GM06990 (cell line): ENCODE measurements at regions not wholly inside any gene's neighbourhood (a gene's known extent, or its start where the extent isn't known, plus 50 kb on each side); places are given as distances from the start of the nearest gene placed in this dataset.
"Not testable (repeated sequence)": the region's sequence is repeated elsewhere in the genome, so short reads cannot be mapped to it uniquely, and the experiment has no call there.

Experiments used
- DNase-seq: peaks from one replicate; pipeline ENCODE4 v3.0.0-alpha.2; 2011; ENCODE audit not compliant: insufficient read length; ENCODE audit errors: extremely low read depth
- H3K27me3 ChIP-seq: replicated peaks from 2 replicates; pipeline ENCODE4 v1.6.0; 2011; ENCODE audit warnings: low read length; ENCODE audit not compliant: control insufficient read depth, insufficient read depth
- H3K36me3 ChIP-seq: 2 replicates; pipeline ENCODE4 v1.5.1; 2011; ENCODE audit warnings: low read length; ENCODE audit not compliant: control insufficient read depth, insufficient read depth
- H3K4me3 ChIP-seq: replicated peaks from 2 replicates; pipeline ENCODE4 v1.5.1; 2011; ENCODE audit warnings: low read depth, mild to moderate bottlenecking, control low read depth, low read length
- CTCF ChIP-seq: IDR thresholded peaks from 2 replicates; pipeline ENCODE4 v1.5.1; 2011; ENCODE audit warnings: low read length, control low read depth, mild to moderate bottlenecking, inconsistent platforms; ENCODE audit not compliant: insufficient read depth, poor library complexity, severe bottlenecking

GRCh38 chr9:31168161-31168560 lies 1216.3 kb upstream of the ACO1 start:
- Histone ChIP-seq H3K36me3 (no peaks in the 10 kb centered on the region), H3K27me3 (no peaks in the 10 kb centered on the region), H3K4me3 (no peak overlapping the region)
- TF ChIP-seq CTCF: no peak
- no peak for DNase-seq

GRCh38 chr9:31174681-31175080 lies 1209.8 kb upstream of the ACO1 start:
- H3K27me3 ChIP-seq: no peaks in the 10 kb centered on the region
- no peak for TF ChIP-seq CTCF
- no peak overlapping the region for H3K4me3 ChIP-seq
- H3K36me3 ChIP-seq: no peaks in the 10 kb centered on the region
- no peak for DNase-seq

GRCh38 chr9:31183866-31184265 lies 1200.6 kb upstream of the ACO1 start:
- H3K4me3 ChIP-seq: no peak overlapping the region
- TF ChIP-seq CTCF: no peak
- H3K36me3 ChIP-seq: no peaks in the 10 kb centered on the region
- H3K27me3 ChIP-seq: no peaks in the 10 kb centered on the region
- DNase-seq: no peak

GRCh38 chr9:31185831-31186230 lies 1198.6 kb upstream of the ACO1 start:
- no peaks in the 10 kb centered on the region for H3K36me3 ChIP-seq
- no peaks in the 10 kb centered on the region for H3K27me3 ChIP-seq
- no peak overlapping the region for H3K4me3 ChIP-seq
- no peak for TF ChIP-seq CTCF
- DNase-seq: no peak

GRCh38 chr9:31188496-31188895 lies 1195.9 kb upstream of the ACO1 start:
- TF ChIP-seq CTCF: no peak

GRCh38 chr9:31210978-31211570 lies 1173.4 kb upstream of the ACO1 start:
- Histone ChIP-seq H3K4me3 (no peak overlapping the region), H3K36me3 (no peaks in the 10 kb centered on the region), H3K27me3 (no peaks in the 10 kb centered on the region)
- no peak for TF ChIP-seq CTCF
- DNase-seq: no peak

More at GRCh38 chr9:31188496-31188895, 1195.9 kb upstream of the ACO1 start:
- no peak overlapping the region for H3K4me3 ChIP-seq
- DNase-seq: no peak
- H3K27me3 ChIP-seq: no peaks in the 10 kb centered on the region
- H3K36me3 ChIP-seq: no peaks in the 10 kb centered on the region

- DNase-seq, H3K36me3 ChIP-seq, H3K4me3 ChIP-seq, H3K27me3 ChIP-seq: not testable (repeated sequence)
These were observed 1154.5 kb upstream of the ACO1 start for GRCh38 chr9:31229976-31230375.
